IMR-90 (cell line): ENCODE measurements at regions not wholly inside any gene's neighbourhood (a gene's known extent, or its start where the extent isn't known, plus 50 kb on each side); places are given as distances from the start of the nearest gene placed in this dataset.

ENCODE experiments used
- ATAC-seq: fragments of 200-7000 bp; cut with Tn5 transposase; 2 replicates; pipeline ENCODE4 v1.9.1; 2020; ENCODE audit warnings: low read depth, mild to moderate bottlenecking, moderate library complexity
- BruUV-seq: library from RNA; stranded (reverse); fragments of 400-500 nt; replicated peaks from 2 replicates; lab custom pipeline; 2021; lab: Mats Ljungman, UMichigan
- CTCF ChIA-PET: fragments of 300-600 bp; formaldehyde crosslinking; extraction: SDS; loops from one replicate; lab custom pipeline; 2021; ENCODE audit warnings: antibody characterized with exemption; lab: Yijun Ruan, JAX
- POLR2A ChIA-PET: fragments of 300-600 bp; sonication (Branson Sonifier 250); formaldehyde crosslinking; loops from one replicate; lab custom pipeline; 2022; ENCODE audit warnings: antibody characterized with exemption; ENCODE audit not compliant: unreplicated experiment; lab: Charles Lee
- DNase-seq: peaks from one replicate; pipeline ENCODE4 v3.0.0; 2013
- H2AFZ ChIP-seq: replicated peaks from 2 replicates; pipeline ENCODE3; 2013; ENCODE audit warnings: low read length, mild to moderate bottlenecking; ENCODE audit not compliant: poor library complexity
- H2AK5ac ChIP-seq: 2 replicates; pipeline ENCODE4 v1.6.1; 2013; ENCODE audit warnings: low read depth, low read length, inconsistent platforms
- H2AK9ac ChIP-seq: replicated peaks from 2 replicates; pipeline ENCODE3; 2013; ENCODE audit warnings: mild to moderate bottlenecking, low read depth, low read length, moderate library complexity; ENCODE audit not compliant: poor library complexity
- H2BK120ac ChIP-seq: 2 replicates; pipeline ENCODE4 v1.6.1; 2013; ENCODE audit warnings: low read depth, low read length, inconsistent platforms
- H2BK15ac ChIP-seq: 3 replicates; pipeline ENCODE4 v1.6.1; 2013; ENCODE audit warnings: low read depth, low read length, inconsistent platforms
- H2BK20ac ChIP-seq: 2 replicates; pipeline ENCODE4 v1.6.1; 2013; ENCODE audit warnings: low read depth, mild to moderate bottlenecking, inconsistent platforms, low read length, moderate library complexity
- H2BK5ac ChIP-seq: 2 replicates; pipeline ENCODE4 v1.6.1; 2013; ENCODE audit warnings: mild to moderate bottlenecking, low read depth, low read length, inconsistent platforms; ENCODE audit not compliant: poor library complexity, severe bottlenecking
- H3K14ac ChIP-seq: replicated peaks from 2 replicates; pipeline ENCODE4 v1.6.1; 2013; ENCODE audit warnings: low read depth, low read length, inconsistent platforms
- H3K18ac ChIP-seq: 2 replicates; pipeline ENCODE4 v1.6.1; 2013; ENCODE audit warnings: low read depth, low read length, control low read depth
- H3K23ac ChIP-seq: 2 replicates; pipeline ENCODE4 v1.6.1; 2013; ENCODE audit warnings: low read depth, low read length, inconsistent platforms
- H3K27ac ChIP-seq: 2 replicates; pipeline ENCODE4 v1.5.1; 2013; ENCODE audit warnings: mild to moderate bottlenecking, control low read depth, low read length; ENCODE audit not compliant: insufficient read depth
- H3K27me3 ChIP-seq: 2 replicates; pipeline ENCODE4 v1.6.1; 2013; ENCODE audit warnings: low read length; ENCODE audit not compliant: control insufficient read depth, insufficient read depth
- H3K36me3 ChIP-seq: 2 replicates; pipeline ENCODE4 v1.6.1; 2013; ENCODE audit warnings: low read length, mixed read lengths; ENCODE audit not compliant: control insufficient read depth, insufficient read depth
- H3K4ac ChIP-seq: 2 replicates; pipeline ENCODE4 v1.6.1; 2013; ENCODE audit warnings: low read depth, low read length, inconsistent platforms
- H3K4me1 ChIP-seq: 2 replicates; pipeline ENCODE4 v1.6.1; 2013; ENCODE audit warnings: low read length, mixed read lengths; ENCODE audit not compliant: control insufficient read depth, insufficient read depth
- H3K4me2 ChIP-seq: 2 replicates; pipeline ENCODE4 v1.6.1; 2013; ENCODE audit warnings: low read depth, mild to moderate bottlenecking, control low read depth, low read length, moderate library complexity
- H3K4me3 ChIP-seq: 2 replicates; pipeline ENCODE4 v1.5.1; 2013; ENCODE audit warnings: low read depth, mild to moderate bottlenecking, control low read depth, low read length, moderate library complexity; ENCODE audit not compliant: insufficient read depth
- H3K56ac ChIP-seq: 2 replicates; pipeline ENCODE4 v1.6.1; 2013; ENCODE audit warnings: low read length, inconsistent platforms; ENCODE audit not compliant: insufficient read depth; ENCODE audit errors: extremely low read depth
- H3K79me1 ChIP-seq, 2 experiments: 2 replicates each; pipeline ENCODE4 v1.6.1; 2013; ENCODE audit warnings: low read length in 2 of 2, inconsistent platforms in 1 of 2, low read depth in 1 of 2
- H3K9ac ChIP-seq: 2 replicates; pipeline ENCODE4 v1.6.1; 2013; ENCODE audit warnings: low read depth, low read length, control low read depth
- H3K9me1 ChIP-seq: 2 replicates; pipeline ENCODE4 v1.6.1; 2013; ENCODE audit warnings: low read length, inconsistent platforms; ENCODE audit not compliant: insufficient read depth
- H3K9me3 ChIP-seq: 2 replicates; pipeline ENCODE4 v1.6.1; 2013; ENCODE audit warnings: low read length; ENCODE audit not compliant: control insufficient read depth, insufficient read depth
- H4K20me1 ChIP-seq: 2 replicates; pipeline ENCODE4 v1.6.1; 2013; ENCODE audit warnings: low read length, inconsistent platforms; ENCODE audit not compliant: insufficient read depth
- H4K5ac ChIP-seq: 2 replicates; pipeline ENCODE4 v1.6.1; 2013; ENCODE audit warnings: mild to moderate bottlenecking, low read depth, low read length, control low read depth
- H4K8ac ChIP-seq, 2 experiments: 2 replicates each; pipeline ENCODE4 v1.6.1; 2013; ENCODE audit warnings: low read depth in 2 of 2, low read length in 2 of 2, control low read depth in 1 of 2, inconsistent platforms in 1 of 2
- H4K91ac ChIP-seq: 2 replicates; pipeline ENCODE4 v1.6.1; 2013; ENCODE audit warnings: low read depth, low read length, inconsistent platforms; ENCODE audit not compliant: insufficient read depth
- BHLHE40 ChIP-seq: fragments of 150-350 bp; IDR thresholded peaks from 2 replicates; pipeline ENCODE4 v1.6.1; 2016; ENCODE audit warnings: mild to moderate bottlenecking, low read depth, low read length
- CEBPB ChIP-seq: IDR thresholded peaks from 2 replicates; pipeline ENCODE4 v1.6.1; 2012; ENCODE audit warnings: low read depth, low read length, improper control_type of control experiment
- CHD1 ChIP-seq: IDR thresholded peaks from 2 replicates; pipeline ENCODE4 v1.6.1; 2012; ENCODE audit warnings: low read depth, low read length, improper control_type of control experiment
- CTCF ChIP-seq: conservative IDR thresholded peaks from 2 replicates; pipeline ENCODE4 v1.5.1; 2012; ENCODE audit warnings: mild to moderate bottlenecking, low read depth, low read length, improper control_type of control experiment
- ELK1 ChIP-seq: fragments of 150-350 bp; IDR thresholded peaks from 2 replicates; pipeline ENCODE4 v1.6.1; 2016; ENCODE audit warnings: low read depth, mild to moderate bottlenecking, low read length, moderate library complexity, borderline replicate concordance
- FOS ChIP-seq: fragments of 150-350 bp; IDR thresholded peaks from 2 replicates; pipeline ENCODE4 v1.6.1; 2016; ENCODE audit warnings: low read depth, low read length
- MAFK ChIP-seq: IDR thresholded peaks from 2 replicates; pipeline ENCODE4 v1.6.1; 2012; ENCODE audit warnings: low read depth, low read length, improper control_type of control experiment
- MAZ ChIP-seq: IDR thresholded peaks from 2 replicates; pipeline ENCODE4 v1.6.1; 2012; ENCODE audit warnings: low read depth, mild to moderate bottlenecking, low read length, improper control_type of control experiment, moderate library complexity, borderline replicate concordance
- MXI1 ChIP-seq: IDR thresholded peaks from 2 replicates; pipeline ENCODE4 v1.6.1; 2012; ENCODE audit warnings: low read depth, mild to moderate bottlenecking, low read length, moderate library complexity, borderline replicate concordance
- NFE2L2 ChIP-seq: fragments of 150-350 bp; IDR thresholded peaks from 2 replicates; pipeline ENCODE4 v1.6.1; 2016; ENCODE audit warnings: low read depth, mild to moderate bottlenecking, low read length
- POLR2A ChIP-seq: IDR thresholded peaks from 2 replicates; pipeline ENCODE4 v1.6.1; 2012; ENCODE audit warnings: mild to moderate bottlenecking, low read depth, low read length
- RAD21 ChIP-seq: IDR thresholded peaks from 2 replicates; pipeline ENCODE4 v1.6.1; 2012; ENCODE audit warnings: low read length, improper control_type of control experiment
- RCOR1 ChIP-seq: IDR thresholded peaks from 2 replicates; pipeline ENCODE4 v1.6.1; 2012; ENCODE audit warnings: mild to moderate bottlenecking, low read length, improper control_type of control experiment; ENCODE audit not compliant: insufficient replicate concordance
- RFX5 ChIP-seq: IDR thresholded peaks from 2 replicates; pipeline ENCODE4 v1.8.0; 2012; ENCODE audit warnings: low read depth, mild to moderate bottlenecking, low read length, moderate library complexity
- SMC3 ChIP-seq: fragments of 150-350 bp; IDR thresholded peaks from 2 replicates; pipeline ENCODE4 v1.6.1; 2016; ENCODE audit warnings: low read depth, mild to moderate bottlenecking, antibody characterized with exemption, low read length, moderate library complexity
- USF2 ChIP-seq: fragments of 150-350 bp; IDR thresholded peaks from 2 replicates; pipeline ENCODE4 v1.6.1; 2017; ENCODE audit warnings: mild to moderate bottlenecking, antibody characterized with exemption, low read length, low read depth
- WGBS, 2 experiments: methylation state at CpG; one replicate each; pipeline versions ENCODE4 v1.1.5 to v1.1.7; 2013; ENCODE audit warnings: missing lambda C conversion rate in 2 of 2; ENCODE audit not compliant: insufficient read length in 1 of 2; ENCODE audit errors: extremely low coverage in 2 of 2; 5-methylcytosine and 5-hydroxymethylcytosine counted together
- dilution Hi-C: fragments of 300-500 bp; cut with HindIII; formaldehyde crosslinking; loops from one replicate; pipeline ENCODE4 v1.14.3; 2018; ENCODE audit warnings: low sequenced_read_pairs; ENCODE audit not compliant: unreplicated experiment
- in situ Hi-C: fragments of 300-500 bp; cut with MboI; formaldehyde crosslinking; loops from 3 replicates; pipeline ENCODE4 v1.14.3; 2019; ENCODE audit warnings: low sequenced_read_pairs, inconsistent platforms, mixed read lengths
- intact Hi-C: fragments of 100-400 bp; cut with micrococcal nuclease; formaldehyde crosslinking; loops from 2 replicates; pipeline ENCODE4 v1.10.0; 2022

GRCh38 chr22:27660306-27660705 is 141.2 kb downstream of the MN1 start:
- H3K27me3 ChIP-seq: peaks cover 21% of the 10 kb centered on the region
- CTCF ChIA-PET: no interaction called here
- TF ChIP-seq CTCF (no peak), SMC3 (no peak), RFX5 (no peak), ELK1 (no peak), BHLHE40 (no peak), FOS (no peak), NFE2L2 (no peak), CHD1 (no peak), MAZ (no peak), RAD21 (no peak), RCOR1 (no peak), POLR2A (no peak), MXI1 (no peak), USF2 (no peak), CEBPB (no peak), MAFK (no peak)

More at GRCh38 chr22:27660306-27660705, 141.2 kb downstream of the MN1 start:
- BruUV-seq: no TSS peak
- Histone ChIP-seq H4K8ac (no peak overlapping the region), H3K79me1 (no peaks in the 10 kb centered on the region), H2BK5ac (no peak overlapping the region), H3K4me2 (no peak overlapping the region), H3K4me1 (peaks cover 1% of the 10 kb centered on the region; the same call in 1 of the 2 replicates), H3K9me1 (0 out of 2 replicates have a peak, but pooled peaks cover 2% of the 10 kb centered on the region), H3K56ac (no peak overlapping the region), H2AK9ac (no peak overlapping the region), H3K23ac (no peak overlapping the region), H3K9ac (no peak overlapping the region), H3K27ac (no peak overlapping the region), H4K5ac (no peak overlapping the region), H3K18ac (no peak overlapping the region), H3K14ac (no peak overlapping the region), H2BK20ac (no peak overlapping the region), H3K4me3 (no peak overlapping the region), H2BK15ac (no peak overlapping the region), H4K91ac (no peak overlapping the region), H3K9me3 (peaks cover 11% of the 10 kb centered on the region), H2BK120ac (no peak overlapping the region), H3K4ac (no peak overlapping the region), H2AFZ (no peak overlapping the region), H4K20me1 (no peaks in the 10 kb centered on the region), H2AK5ac (no peak overlapping the region), H3K36me3 (no peaks in the 10 kb centered on the region)
- ATAC-seq (no peak), DNase-seq (no peak)
- dilution Hi-C loops: no loop called here
- intact Hi-C loops: no loop called here
- POLR2A ChIA-PET: no interaction called here
- no CpG with 5 or more reads among the region's 10 CpGs for WGBS, 2 experiments
- in situ Hi-C loops: no loop called here
